HG03520 (cell line): ENCODE measurements at regions not wholly inside any gene's neighbourhood (a gene's known extent, or its start where the extent isn't known, plus 50 kb on each side); places are given as distances from the start of the nearest gene placed in this dataset.
"Not testable (repeated sequence)": the region's sequence is repeated elsewhere in the genome, so short reads cannot be mapped to it uniquely, and the experiment has no call there.

Source experiments
- ATAC-seq: cut with Tn5 transposase; IDR thresholded peaks from one replicate; pipeline ENCODE4 v1.9.1; 2021; ENCODE audit warnings: mild to moderate bottlenecking, moderate library complexity; ENCODE audit not compliant: unreplicated experiment

- ATAC-seq: no peak
Measured at GRCh38 chr15:62895139-62895866, 147.2 kb upstream of the TPM1 start.

- ATAC-seq: no peak
Measured at GRCh38 chr15:62895905-62896316, 146.6 kb upstream of the TPM1 start.

GRCh38 chr15:62896380-62896866, 146.1 kb upstream of the TPM1 start:
- ATAC-seq: no peak

GRCh38 chr15:62896969-62897486, 145.5 kb upstream of the TPM1 start:
- no peak for ATAC-seq

- ATAC-seq: no peak
Measured at GRCh38 chr15:62897634-62898033, 144.9 kb upstream of the TPM1 start.

- no peak for ATAC-seq
Measured at GRCh38 chr15:62899090-62899493, 143.5 kb upstream of the TPM1 start.

GRCh38 chr15:62900071-62900802, 142.3 kb upstream of the TPM1 start:
- no peak for ATAC-seq

GRCh38 chr15:62901087-62901486, 141.5 kb upstream of the TPM1 start:
- ATAC-seq: no peak

GRCh38 chr15:62901909-62902546, 140.5 kb upstream of the TPM1 start:
- no peak for ATAC-seq

GRCh38 chr15:62902821-62903220, 139.7 kb upstream of the TPM1 start:
- no peak for ATAC-seq

GRCh38 chr15:62903437-62903836, 139.1 kb upstream of the TPM1 start:
- ATAC-seq: no peak

- ATAC-seq: no peak
Measured at GRCh38 chr15:62904041-62904910, 138.3 kb upstream of the TPM1 start.

GRCh38 chr15:62906627-62907026, 135.9 kb upstream of the TPM1 start:
- no peak for ATAC-seq

- ATAC-seq: no peak
Measured at GRCh38 chr15:62907275-62907674, 135.3 kb upstream of the TPM1 start.

GRCh38 chr15:62908341-62908740, 134.2 kb upstream of the TPM1 start:
- not testable (repeated sequence) for ATAC-seq

GRCh38 chr15:62909257-62909656, 133.3 kb upstream of the TPM1 start:
- no peak for ATAC-seq

GRCh38 chr15:62912282-62912681, 130.3 kb upstream of the TPM1 start:
- ATAC-seq: no peak

GRCh38 chr15:62912808-62913207, 129.7 kb upstream of the TPM1 start:
- ATAC-seq: no peak

- no peak for ATAC-seq
Measured at GRCh38 chr15:62913246-62913645, 129.3 kb upstream of the TPM1 start.

GRCh38 chr15:62914461-62915079, 128.0 kb upstream of the TPM1 start:
- ATAC-seq: no peak
